Prostate gland (tissue), 2 donors: ENCODE measurements at regions not wholly inside any gene's neighbourhood (a gene's known extent, or its start where the extent isn't known, plus 50 kb on each side); places are given as distances from the start of the nearest gene placed in this dataset.

Experiments used
- DNase-seq: peaks from one replicate; pipeline ENCODE4 v3.0.0-alpha.2; 2019; ENCODE audit warnings: low spot score
- H3K27ac ChIP-seq, 2 donors: fragments of 200-600 bp; sonication (generic); 2 replicates each; pipeline ENCODE4 v1.5.1; 2017 to 2019
- H3K27me3 ChIP-seq: fragments of 200-600 bp; sonication (generic); replicated peaks from 2 replicates; pipeline ENCODE4 v1.5.1; 2019; ENCODE audit not compliant: insufficient read depth
- H3K36me3 ChIP-seq, 2 donors: fragments of 200-600 bp; sonication (generic); 1 replicate in 1 of 2; 2 replicates in 1 of 2; pipeline versions ENCODE4 v1.5.1 to v1.8.1; 2017 to 2019
- H3K4me1 ChIP-seq: fragments of 200-600 bp; sonication (generic); replicated peaks from 2 replicates; pipeline ENCODE4 v1.5.1; 2019
- H3K4me3 ChIP-seq, 2 donors: fragments of 200-600 bp; sonication (generic); 2 replicates each; pipeline ENCODE4 v1.5.1; 2017 to 2019
- H3K9me3 ChIP-seq: fragments of 200-600 bp; sonication (generic); 2 replicates; pipeline ENCODE4 v1.5.1; 2017
- POLR2A ChIP-seq: fragments of 450-650 bp; IDR thresholded peaks from one replicate; pipeline ENCODE4 v1.6.1; 2016; ENCODE audit warnings: antibody characterized with exemption, mild to moderate bottlenecking
- POLR2AphosphoS5 ChIP-seq: sonication (generic); formaldehyde crosslinking; IDR thresholded peaks from one replicate; pipeline ENCODE4 v1.6.1; 2017; ENCODE audit warnings: antibody characterized with exemption
- WGBS: methylation state at CpG from one replicate; pipeline ENCODE4 v1.1.5; 2018; 5-methylcytosine and 5-hydroxymethylcytosine counted together
- intact Hi-C: fragments of 100-400 bp; cut with DNase I; formaldehyde crosslinking; loops from one replicate; pipeline ENCODE4 v1.14.2; 2022
- TF ChIP-seq, protein P1 (sequence below), 4 experiments: fragments of 200-600 bp in 2 of 4; fragments of 450-650 bp in 2 of 4; sonication (generic) in 2 of 4; IDR thresholded peaks; 1 replicate in 3 of 4; 2 replicates in 1 of 4; pipeline ENCODE4 v1.5.1; 2016 to 2019; ENCODE audit warnings: antibody characterized with exemption in 4 of 4, mild to moderate bottlenecking in 2 of 4, moderate library complexity in 2 of 4

DNA sequence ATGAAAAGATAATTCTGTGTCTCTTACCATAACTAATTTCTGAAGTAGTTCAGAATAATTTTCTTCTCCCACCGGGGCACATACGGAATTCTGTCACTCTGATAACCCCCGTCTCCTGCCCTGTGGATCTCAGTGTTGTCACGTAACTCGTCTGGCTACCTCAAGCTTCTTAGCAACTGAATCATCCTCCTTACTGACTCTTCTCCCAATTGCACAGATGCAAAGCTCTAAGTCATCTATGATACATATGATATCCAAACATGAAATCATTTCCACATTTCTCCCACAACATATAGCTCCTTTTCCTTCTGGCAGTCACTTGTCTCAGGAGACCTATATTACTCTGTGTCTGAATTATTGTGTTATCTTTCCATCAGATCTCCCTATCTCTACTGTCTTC, 1043.1 kb upstream of the TENM3 start:
- Histone ChIP-seq H3K9me3 (no peaks in the 10 kb centered on the region), H3K27me3 (no peaks in the 10 kb centered on the region), H3K4me3 (no peak overlapping the region), H3K36me3 (no peaks in the 10 kb centered on the region), H3K27ac (no peak overlapping the region), H3K4me1 (no peaks in the 10 kb centered on the region)
- intact Hi-C loops: no loop called here
- DNase-seq: no peak
- 68% methylated on average over 5 of the region's 5 CpGs for WGBS
- no peak for TF ChIP-seq POLR2AphosphoS5
- TF ChIP-seq, protein P1, sequence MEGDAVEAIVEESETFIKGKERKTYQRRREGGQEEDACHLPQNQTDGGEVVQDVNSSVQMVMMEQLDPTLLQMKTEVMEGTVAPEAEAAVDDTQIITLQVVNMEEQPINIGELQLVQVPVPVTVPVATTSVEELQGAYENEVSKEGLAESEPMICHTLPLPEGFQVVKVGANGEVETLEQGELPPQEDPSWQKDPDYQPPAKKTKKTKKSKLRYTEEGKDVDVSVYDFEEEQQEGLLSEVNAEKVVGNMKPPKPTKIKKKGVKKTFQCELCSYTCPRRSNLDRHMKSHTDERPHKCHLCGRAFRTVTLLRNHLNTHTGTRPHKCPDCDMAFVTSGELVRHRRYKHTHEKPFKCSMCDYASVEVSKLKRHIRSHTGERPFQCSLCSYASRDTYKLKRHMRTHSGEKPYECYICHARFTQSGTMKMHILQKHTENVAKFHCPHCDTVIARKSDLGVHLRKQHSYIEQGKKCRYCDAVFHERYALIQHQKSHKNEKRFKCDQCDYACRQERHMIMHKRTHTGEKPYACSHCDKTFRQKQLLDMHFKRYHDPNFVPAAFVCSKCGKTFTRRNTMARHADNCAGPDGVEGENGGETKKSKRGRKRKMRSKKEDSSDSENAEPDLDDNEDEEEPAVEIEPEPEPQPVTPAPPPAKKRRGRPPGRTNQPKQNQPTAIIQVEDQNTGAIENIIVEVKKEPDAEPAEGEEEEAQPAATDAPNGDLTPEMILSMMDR (IDR thresholded peaks at IDR 0.05): no peak
- TF ChIP-seq POLR2A: no peak

DNA sequence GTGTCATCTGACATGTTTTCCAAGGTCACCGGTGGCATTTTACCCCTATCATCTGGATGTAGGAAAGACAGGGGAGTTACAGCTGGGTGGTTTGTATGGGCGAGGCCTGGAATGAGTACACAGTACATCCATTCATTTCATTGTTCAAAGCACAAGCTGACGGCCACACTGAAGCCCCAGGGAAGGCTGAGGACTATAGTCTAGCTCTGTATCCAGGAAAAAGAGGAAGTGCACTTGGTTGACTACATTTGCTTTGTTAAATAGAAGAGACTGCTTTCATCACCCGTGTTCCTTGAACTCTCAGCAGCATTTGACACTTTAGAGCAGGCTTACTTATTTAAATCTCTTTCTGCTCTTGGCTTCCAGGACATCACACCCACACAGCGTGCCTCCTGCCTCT, 1041.0 kb upstream of the TENM3 start:
- no peak for DNase-seq
- H3K4me3 ChIP-seq: no peak overlapping the region

DNA sequence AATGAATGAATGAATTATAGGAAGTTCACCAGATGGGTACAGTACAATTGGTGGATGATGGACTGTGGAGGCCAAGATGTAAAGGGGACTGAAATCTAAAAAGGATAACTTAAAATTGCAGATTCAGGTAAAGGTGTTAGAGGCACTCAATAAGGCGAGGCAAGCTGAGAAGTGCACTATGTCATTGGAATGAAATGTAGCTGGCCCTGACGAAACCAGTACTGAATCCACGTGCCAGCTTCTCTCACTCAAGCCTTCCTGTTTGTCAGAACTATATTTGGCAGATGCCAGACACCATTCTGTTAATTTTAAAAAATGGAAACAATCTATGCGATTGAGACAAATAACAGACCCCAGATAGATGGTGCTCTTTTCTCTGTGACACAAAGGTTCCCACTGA, 1039.1 kb upstream of the TENM3 start:
- DNase-seq: no peak
- Histone ChIP-seq H3K4me1 (no peaks in the 10 kb centered on the region), H3K9me3 (no peaks in the 10 kb centered on the region), H3K36me3 (no peaks in the 10 kb centered on the region), H3K27me3 (no peaks in the 10 kb centered on the region), H3K27ac (no peak overlapping the region), H3K4me3 (no peak overlapping the region)
- no peak for TF ChIP-seq POLR2A
- TF ChIP-seq, protein P1 (IDR thresholded peaks at IDR 0.05): no peak
- intact Hi-C loops: no loop called here
- WGBS: 79% methylated on average over 4 of the region's 4 CpGs

More for the DNA sequence above, 1041.0 kb upstream of the TENM3 start:
- TF ChIP-seq POLR2AphosphoS5: no peak
- TF ChIP-seq, protein P1 (IDR thresholded peaks at IDR 0.05): no peak
- H3K27me3 ChIP-seq: no peaks in the 10 kb centered on the region
- H3K27ac ChIP-seq: no peak overlapping the region
- intact Hi-C loops: no loop called here
- H3K9me3 ChIP-seq: no peaks in the 10 kb centered on the region
- H3K36me3 ChIP-seq: no peaks in the 10 kb centered on the region
- 55% methylated on average over 5 of the region's 5 CpGs for WGBS
- H3K4me1 ChIP-seq: no peaks in the 10 kb centered on the region

DNA sequence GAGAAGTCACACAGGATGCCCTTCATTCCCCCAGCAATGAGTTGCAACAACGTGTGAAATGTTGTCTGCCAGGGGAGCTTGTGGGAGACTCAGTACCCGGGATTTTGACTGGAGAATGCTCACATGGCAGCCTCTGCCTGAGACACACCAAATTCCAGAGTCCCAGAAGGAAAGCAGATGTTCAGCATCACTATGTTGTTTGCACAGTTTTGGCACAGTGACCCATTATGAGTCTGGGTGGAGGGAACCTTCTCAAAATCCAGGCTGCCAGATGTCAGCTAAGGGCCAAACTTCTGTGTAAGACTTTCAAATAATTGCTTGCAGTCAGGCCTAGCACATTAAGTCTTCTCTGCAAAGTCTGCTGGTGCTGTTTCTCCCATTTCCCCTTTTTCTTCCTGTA, 1029.7 kb upstream of the TENM3 start:
- H3K36me3 ChIP-seq: no peaks in the 10 kb centered on the region
- H3K4me1 ChIP-seq: no peaks in the 10 kb centered on the region
- H3K4me3 ChIP-seq: no peak overlapping the region
- 59% methylated on average over 2 of the region's 2 CpGs for whole genome bisulfite sequencing
- no peaks in the 10 kb centered on the region for H3K27me3 ChIP-seq
- H3K9me3 ChIP-seq: no peaks in the 10 kb centered on the region
- no peak overlapping the region for H3K27ac ChIP-seq
- TF ChIP-seq, protein P1 (IDR thresholded peaks at IDR 0.05): no peak
- no peak for TF ChIP-seq POLR2A
- intact Hi-C loops: no loop called here
- DNase-seq: no peak

DNA sequence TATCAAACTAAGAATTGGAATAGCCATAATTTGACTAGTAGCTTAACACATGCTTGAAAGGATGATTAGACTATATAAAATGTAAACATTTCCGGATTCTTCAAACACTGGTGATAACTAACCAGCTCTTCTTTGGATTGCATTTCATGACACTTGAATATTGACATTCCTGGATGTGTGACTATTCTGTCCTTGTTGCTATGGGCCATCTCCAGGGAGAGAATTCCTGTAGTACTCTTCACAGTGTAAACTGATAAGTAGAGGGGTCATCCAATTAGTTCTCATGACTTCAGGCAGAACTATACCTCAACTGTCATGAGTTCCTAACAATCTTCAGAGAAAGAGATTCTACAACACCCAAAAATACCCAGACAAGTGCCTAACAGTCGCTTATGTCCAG, 1026.7 kb upstream of the TENM3 start:
- TF ChIP-seq POLR2A (no peak), POLR2AphosphoS5 (no peak)
- TF ChIP-seq, protein P1 (IDR thresholded peaks at IDR 0.05): no peak
- 72% methylated on average over 2 of the region's 2 CpGs for WGBS
- intact Hi-C loops: no loop called here

More for the DNA sequence above, 1026.7 kb upstream of the TENM3 start:
- Histone ChIP-seq H3K36me3 (no peaks in the 10 kb centered on the region), H3K27me3 (no peaks in the 10 kb centered on the region), H3K4me3 (no peak overlapping the region), H3K27ac (no peak overlapping the region), H3K4me1 (no peaks in the 10 kb centered on the region), H3K9me3 (no peaks in the 10 kb centered on the region)
- no peak for DNase-seq
